ENCODE measurements at regions not wholly inside any gene's neighbourhood (a gene's known extent, or its start where the extent isn't known, plus 50 kb on each side); places are given as distances from the start of the nearest gene placed in this dataset.
"Not testable (repeated sequence)": the region's sequence is repeated elsewhere in the genome, so short reads cannot be mapped to it uniquely, and the experiment has no call there.

DNA sequence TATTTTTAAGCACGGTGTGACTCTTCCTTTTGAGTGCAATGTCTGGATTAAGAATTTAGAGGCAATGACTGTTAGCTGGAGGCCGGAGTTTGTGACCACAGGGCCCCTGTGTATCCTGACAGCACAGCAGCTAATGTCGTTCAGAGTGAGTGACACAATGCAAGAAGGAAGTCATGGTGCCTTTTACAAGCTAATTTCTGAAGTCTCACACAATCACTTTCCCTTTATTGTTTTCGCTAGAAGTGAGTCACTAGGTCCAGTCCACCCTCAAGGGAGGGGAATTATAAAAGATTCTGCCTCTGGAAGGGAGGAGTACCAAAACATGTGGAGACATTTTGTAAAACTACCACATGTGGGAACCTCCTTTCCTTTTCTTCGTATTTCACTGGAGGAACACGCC is 185.5 kb upstream of the FGF10 start:
- TF ChIP-seq JUND (IDR thresholded peaks at IDR 0.05; ENCODE audit: low read depth) = no peak
- in situ Hi-C loops (cut with HindIII; ENCODE audit: low pct_unique_long_range_greater_than_20kb, low sequenced_read_pairs) = no loop called here
- DNase-seq (ENCODE audit: low read depth in 1 of 2, low spot score in 1 of 2) = no peak

DNA sequence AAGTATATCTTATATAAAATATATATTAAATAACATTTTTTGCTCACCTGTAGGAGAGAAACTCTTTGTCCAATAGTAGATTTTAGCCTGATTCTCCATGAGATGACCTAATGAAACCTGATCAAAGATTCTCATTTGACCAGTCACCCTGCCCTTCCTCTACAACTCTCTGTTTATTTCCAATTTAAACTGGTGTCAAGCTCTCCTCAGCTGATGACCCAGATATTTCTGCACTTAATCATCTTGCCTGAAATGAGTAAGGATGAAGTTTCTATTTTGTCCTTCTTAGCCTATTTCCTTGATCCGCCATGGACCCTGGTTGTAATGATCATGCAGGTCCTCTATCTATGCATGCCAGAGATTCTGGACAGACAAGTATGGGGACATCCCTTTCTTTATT is 179.3 kb upstream of the FGF10 start:
- in situ Hi-C loops (cut with HindIII; ENCODE audit: low pct_unique_long_range_greater_than_20kb, low sequenced_read_pairs) = no loop called here
- DNase-seq (ENCODE audit: low read depth in 1 of 2, low spot score in 1 of 2) = no peak

DNA sequence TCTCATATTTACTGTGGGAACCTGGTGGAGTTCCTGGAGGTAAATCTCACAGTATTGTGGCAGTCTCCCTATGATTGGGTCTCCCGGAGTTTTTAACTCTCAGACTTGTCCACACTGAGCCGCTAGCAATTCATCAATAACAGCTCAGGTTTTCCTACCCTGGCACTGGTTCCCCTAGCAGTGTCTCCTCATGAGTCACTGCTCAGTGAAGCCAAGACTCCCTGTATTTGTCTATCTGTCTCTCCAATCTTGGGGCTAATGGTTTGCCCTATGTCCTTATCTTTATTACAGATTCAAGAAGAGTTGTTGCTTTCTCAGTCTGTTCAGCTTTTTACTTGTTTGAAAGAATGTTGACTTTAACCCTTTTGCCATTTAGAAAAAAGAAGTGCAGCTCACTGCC is 176.7 kb upstream of the FGF10 start:
- no peak for TF ChIP-seq JUND (IDR thresholded peaks at IDR 0.05; ENCODE audit: low read depth)
- in situ Hi-C loops (cut with HindIII; ENCODE audit: low pct_unique_long_range_greater_than_20kb, low sequenced_read_pairs) = no loop called here
- DNase-seq (ENCODE audit: low read depth in 1 of 2, low spot score in 1 of 2) = no peak

More for the DNA sequence above, 179.3 kb upstream of the FGF10 start:
- TF ChIP-seq JUND (IDR thresholded peaks at IDR 0.05; ENCODE audit: low read depth) = no peak

DNA sequence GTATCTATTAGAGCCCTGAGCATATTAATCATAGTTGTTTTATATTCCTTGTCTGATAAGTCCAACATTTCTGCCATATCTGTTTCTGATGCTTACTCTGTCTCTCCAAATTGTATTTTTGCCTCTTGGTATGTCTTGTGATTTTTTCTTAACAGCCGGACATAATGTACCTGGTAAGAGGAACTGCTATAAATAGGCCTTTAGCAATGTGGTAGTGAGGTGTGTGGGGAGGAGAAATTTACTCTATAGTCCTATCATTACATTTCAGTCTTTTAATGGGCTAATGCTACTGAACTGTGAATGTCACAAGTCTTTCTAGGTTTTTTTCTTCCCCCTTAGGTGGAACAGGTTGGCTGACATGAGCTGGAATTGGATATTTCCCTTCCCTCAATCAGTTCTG is 176.1 kb upstream of the FGF10 start:
- no peak for TF ChIP-seq JUND (IDR thresholded peaks at IDR 0.05; ENCODE audit: low read depth)
- no peak for DNase-seq (ENCODE audit: low read depth in 1 of 2, low spot score in 1 of 2)
- in situ Hi-C loops (cut with HindIII; ENCODE audit: low pct_unique_long_range_greater_than_20kb, low sequenced_read_pairs) = no loop called here

DNA sequence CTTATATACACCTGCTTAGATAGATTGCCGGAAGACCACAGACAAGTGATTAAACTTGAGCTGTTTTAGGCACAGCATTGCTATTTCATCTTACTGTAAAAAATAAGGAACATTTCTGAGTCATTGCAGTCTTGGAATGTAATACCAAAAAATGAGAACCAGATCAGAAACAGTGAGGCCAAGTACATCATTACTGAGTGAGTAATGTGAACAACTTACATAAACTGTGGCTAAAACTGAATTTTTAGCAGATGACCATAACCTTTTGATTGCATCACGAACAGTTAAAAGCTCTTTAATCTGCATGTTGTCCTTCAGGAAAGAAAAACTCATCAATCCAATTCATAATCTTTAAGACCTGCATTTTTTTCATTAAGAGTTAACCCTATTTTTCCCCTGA is 157.1 kb upstream of the FGF10 start:
- no peak for DNase-seq (ENCODE audit: low read depth in 1 of 2, low spot score in 1 of 2)
- TF ChIP-seq JUND (IDR thresholded peaks at IDR 0.05; ENCODE audit: low read depth) = no peak
- in situ Hi-C loops (cut with HindIII; ENCODE audit: low pct_unique_long_range_greater_than_20kb, low sequenced_read_pairs) = no loop called here

DNA sequence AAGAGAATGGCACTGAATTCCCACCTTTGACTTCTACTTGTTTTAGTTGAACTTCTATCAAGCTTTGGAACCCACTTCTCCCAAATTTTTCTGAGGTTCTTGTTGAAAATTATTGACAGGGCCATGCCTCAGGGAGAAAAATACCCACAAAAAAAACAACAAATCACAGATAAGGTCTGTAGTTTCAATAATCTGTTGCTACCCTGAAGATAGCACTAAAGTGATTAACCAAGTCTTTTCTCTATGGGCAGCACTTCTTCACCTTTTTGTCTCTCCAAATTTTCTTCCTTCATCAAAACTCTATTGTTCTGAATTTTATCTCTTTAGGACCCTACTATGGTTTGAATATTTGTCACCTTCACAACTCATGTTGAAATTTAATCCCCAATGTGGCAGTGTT is 154.3 kb upstream of the FGF10 start:
- TF ChIP-seq JUND (IDR thresholded peaks at IDR 0.05; ENCODE audit: low read depth) = no peak
- DNase-seq (ENCODE audit: low read depth in 1 of 2, low spot score in 1 of 2) = no peak
- in situ Hi-C loops (cut with HindIII; ENCODE audit: low pct_unique_long_range_greater_than_20kb, low sequenced_read_pairs) = no loop called here

DNA sequence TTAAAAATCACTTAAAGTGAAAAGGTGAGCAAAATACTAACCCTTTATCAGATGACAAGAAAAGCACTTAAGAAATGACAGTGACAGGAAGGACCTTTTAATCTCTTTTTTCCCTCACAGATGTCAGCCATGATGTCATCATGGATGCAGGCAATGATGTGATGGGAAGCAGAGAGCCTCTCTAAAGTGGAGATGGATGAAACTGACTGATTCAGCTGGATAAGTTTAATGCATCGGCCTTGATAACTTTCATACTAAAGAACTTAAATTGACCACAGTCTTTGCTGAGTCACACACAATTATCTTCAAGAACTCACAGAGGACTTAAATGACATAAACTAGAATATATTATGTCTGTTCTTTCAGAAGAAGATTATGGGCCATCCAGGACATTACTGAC is 153.2 kb upstream of the FGF10 start:
- in situ Hi-C loops (cut with HindIII; ENCODE audit: low pct_unique_long_range_greater_than_20kb, low sequenced_read_pairs) = no loop called here
- no peak for DNase-seq (ENCODE audit: low read depth in 1 of 2, low spot score in 1 of 2)

DNA sequence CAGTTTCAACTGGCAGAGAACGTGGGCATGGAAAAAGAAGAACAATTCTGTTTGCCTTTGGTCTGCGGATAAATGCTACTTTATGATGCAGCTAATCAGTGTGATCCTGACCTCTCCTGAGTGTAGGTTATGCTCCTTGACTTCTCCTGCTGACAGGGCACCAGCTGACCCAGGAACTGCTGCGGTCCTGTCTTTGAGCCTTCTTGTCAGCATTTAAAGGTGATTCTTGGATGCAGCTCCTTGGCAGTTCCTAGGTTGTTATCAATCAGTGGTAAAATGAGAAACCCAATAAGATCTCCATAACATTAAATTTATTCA is 150.3 kb upstream of the FGF10 start:
- no peak for DNase-seq (ENCODE audit: low read depth in 1 of 2, low spot score in 1 of 2)
- in situ Hi-C loops (cut with HindIII; ENCODE audit: low pct_unique_long_range_greater_than_20kb, low sequenced_read_pairs) = no loop called here
- TF ChIP-seq JUND (IDR thresholded peaks at IDR 0.05; ENCODE audit: low read depth) = no peak

More for the DNA sequence above, 153.2 kb upstream of the FGF10 start:
- TF ChIP-seq JUND (IDR thresholded peaks at IDR 0.05; ENCODE audit: low read depth) = no peak

DNA sequence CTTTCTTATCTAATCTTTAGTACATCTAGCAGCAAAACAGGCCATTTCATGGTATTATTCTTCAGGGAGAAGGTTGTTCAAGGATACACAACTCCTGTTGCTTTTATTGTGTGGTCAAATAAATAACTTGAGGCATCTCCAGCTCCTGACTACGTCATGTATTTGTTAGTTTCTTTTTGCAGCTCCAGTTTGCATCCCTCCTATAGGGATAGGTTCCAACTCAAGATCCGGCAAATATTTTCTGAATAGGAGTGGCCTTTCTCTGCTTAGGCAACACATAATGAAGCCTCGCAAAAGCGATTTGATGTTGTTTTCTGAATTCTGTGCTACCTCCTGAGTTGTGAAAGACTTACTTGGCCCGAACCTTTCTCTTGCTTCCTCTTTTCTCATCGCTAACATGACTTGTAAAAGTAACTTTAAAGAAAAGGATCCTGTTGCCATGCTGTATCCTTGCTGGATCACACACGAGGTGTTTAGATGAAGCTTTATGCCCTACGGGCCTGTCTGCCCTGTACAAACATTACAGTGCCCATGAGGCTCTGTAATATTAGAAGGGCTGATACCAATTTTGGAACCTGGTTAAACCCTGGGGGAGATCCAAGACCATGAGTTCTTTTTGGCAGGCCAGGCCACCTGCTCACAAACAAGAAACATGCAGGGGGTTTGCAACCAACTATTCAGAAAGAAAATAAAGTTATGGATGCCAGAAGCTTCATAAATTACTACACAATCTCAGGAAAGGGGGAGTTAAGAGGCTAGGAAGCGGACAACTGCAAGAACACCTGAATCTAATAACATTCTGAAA is 149.8 kb upstream of the FGF10 start:
- in situ Hi-C loops (cut with HindIII; ENCODE audit: low pct_unique_long_range_greater_than_20kb, low sequenced_read_pairs) = no loop called here
- DNase-seq (ENCODE audit: low read depth in 1 of 2, low spot score in 1 of 2) = peak in 1 of 2 experiments; percentile 14
- no peak for TF ChIP-seq JUND (IDR thresholded peaks at IDR 0.05; ENCODE audit: low read depth)

DNA sequence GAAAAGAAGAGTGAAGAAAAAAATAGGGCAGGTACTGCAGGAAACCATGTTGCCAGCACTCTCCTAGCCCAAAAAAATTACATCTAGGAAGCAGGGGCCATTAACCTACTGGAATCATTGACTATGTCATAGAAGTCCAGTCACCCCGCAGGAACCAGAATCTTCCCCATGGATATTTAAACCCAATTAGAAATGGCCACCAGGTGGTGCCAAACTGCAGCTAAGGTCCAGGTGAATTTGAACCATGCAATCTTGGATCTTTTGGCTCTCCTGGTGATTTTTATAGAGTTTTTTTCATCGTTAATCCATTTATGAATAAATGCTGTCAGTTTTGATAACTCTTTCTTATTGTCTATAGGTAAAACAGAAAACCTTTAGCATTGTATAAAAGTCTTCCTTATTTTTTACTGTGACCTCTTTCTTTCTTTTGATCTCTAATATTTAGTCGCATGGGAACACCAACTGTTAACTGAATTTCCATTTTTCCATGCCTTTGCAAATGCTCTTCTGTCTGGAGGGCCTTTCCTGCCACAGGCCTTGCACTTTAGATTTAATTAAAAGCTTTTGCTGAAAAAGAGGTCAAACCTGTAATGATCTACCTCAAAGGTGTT is 147.5 kb upstream of the FGF10 start:
- TF ChIP-seq JUND (IDR thresholded peaks at IDR 0.05; ENCODE audit: low read depth) = no peak
- peak; percentile 49 to 76 for DNase-seq (ENCODE audit: low read depth in 1 of 2, low spot score in 1 of 2)
- in situ Hi-C loops (cut with HindIII; ENCODE audit: low pct_unique_long_range_greater_than_20kb, low sequenced_read_pairs) = no loop called here

DNA sequence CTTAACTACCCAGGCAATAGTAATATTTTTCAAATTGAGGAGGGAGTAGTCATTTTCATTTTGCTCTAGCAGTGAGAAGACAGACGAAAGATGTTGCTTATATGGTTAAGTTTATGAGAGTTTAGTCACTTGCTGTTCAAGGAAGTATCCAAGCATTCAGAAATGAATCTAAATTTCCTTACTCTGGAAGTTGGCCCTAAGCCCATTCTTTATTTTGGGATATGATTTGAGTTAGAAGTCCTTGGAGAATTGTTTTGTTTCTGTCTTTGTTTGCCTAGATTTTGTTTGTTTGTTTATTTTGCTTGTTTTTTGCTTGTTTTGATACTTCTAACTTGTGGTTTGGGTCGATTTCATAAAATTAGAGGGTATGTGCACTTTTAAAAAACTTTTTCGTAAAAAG is 146.4 kb upstream of the FGF10 start:
- in situ Hi-C loops (cut with HindIII; ENCODE audit: low pct_unique_long_range_greater_than_20kb, low sequenced_read_pairs) = no loop called here
- no peak for DNase-seq (ENCODE audit: low read depth in 1 of 2, low spot score in 1 of 2)
- no peak for TF ChIP-seq JUND (IDR thresholded peaks at IDR 0.05; ENCODE audit: low read depth)

DNA sequence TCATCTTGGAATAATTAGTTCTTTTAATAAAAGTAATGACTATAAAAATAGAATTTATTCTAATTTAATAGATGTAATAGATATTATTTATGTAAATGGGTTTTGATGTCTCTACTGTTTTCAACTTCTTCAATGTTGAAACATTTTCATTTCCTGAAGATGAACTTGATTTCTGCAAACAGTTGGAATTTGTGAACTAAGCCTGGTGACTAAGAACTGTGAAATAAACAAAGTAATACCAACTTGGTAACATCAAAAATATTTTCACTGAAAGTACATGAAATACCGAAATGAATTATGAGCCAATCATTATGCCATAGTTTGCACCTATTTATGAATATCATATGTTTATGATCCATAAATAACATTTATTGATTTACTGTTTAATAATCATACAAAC is 143.8 kb upstream of the FGF10 start:
- no peak for DNase-seq (ENCODE audit: low read depth in 1 of 2, low spot score in 1 of 2)
- no peak for TF ChIP-seq JUND (IDR thresholded peaks at IDR 0.05; ENCODE audit: low read depth)
- in situ Hi-C loops (cut with HindIII; ENCODE audit: low pct_unique_long_range_greater_than_20kb, low sequenced_read_pairs) = no loop called here

DNA sequence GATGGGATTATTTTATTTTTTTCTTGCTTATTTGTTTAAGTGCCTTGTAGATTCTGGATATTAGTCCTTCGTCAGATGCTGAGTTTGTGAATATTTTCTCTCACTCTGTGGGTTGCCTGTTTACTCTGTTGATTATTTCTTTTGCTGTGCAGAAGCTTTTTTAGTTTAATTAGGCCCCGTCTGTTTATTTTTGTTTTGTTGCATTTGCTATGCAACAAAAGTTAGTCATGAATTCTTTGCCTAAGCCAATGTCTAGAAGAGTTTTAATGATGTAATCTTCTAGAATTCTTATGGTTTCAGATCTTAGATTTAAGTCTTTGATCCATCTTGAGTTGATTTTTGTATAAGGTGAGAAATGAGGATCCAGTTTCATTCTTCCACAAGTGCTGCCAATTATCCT is 142.5 kb upstream of the FGF10 start:
- DNase-seq (ENCODE audit: low read depth in 1 of 2, low spot score in 1 of 2); in situ Hi-C loops (cut with HindIII; ENCODE audit: low pct_unique_long_range_greater_than_20kb, low sequenced_read_pairs): not testable (repeated sequence)

DNA sequence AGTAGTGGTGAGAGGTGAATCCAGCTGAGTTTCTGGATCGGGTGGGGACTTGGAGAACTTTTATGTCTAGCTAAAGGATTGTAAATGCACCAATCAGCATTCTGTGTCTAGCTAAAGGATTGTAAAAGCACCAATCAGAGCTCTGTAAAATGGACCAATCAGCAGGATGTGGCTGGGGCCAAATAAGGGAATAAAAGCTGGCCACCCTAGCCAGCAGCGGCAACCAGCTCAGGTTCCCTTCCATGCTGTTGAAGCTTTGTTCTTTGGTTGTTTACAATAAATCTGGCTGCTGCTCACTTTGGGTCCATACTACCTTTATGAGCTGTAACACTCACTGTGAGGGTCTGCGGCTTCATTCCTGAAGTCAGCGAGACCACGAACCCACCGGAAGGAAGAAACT is 141.6 kb upstream of the FGF10 start:
- in situ Hi-C loops (cut with HindIII; ENCODE audit: low pct_unique_long_range_greater_than_20kb, low sequenced_read_pairs); DNase-seq (ENCODE audit: low read depth in 1 of 2, low spot score in 1 of 2): not testable (repeated sequence)

All from T47D (cell line).